OCI-LY1 (cell line): ENCODE measurements at regions not wholly inside any gene's neighbourhood (a gene's known extent, or its start where the extent isn't known, plus 50 kb on each side); places are given as distances from the start of the nearest gene placed in this dataset.

Source experiments
- H2AFZ ChIP-seq: fragments of 200-600 bp; sonication (generic), shearing (Covaris generic); 2 replicates; pipeline ENCODE4 v1.6.0; 2014; ENCODE audit warnings: antibody characterized with exemption, mild to moderate bottlenecking, low read length
- H3F3A ChIP-seq: fragments of 200-600 bp; sonication (generic), shearing (Covaris generic); 2 replicates; pipeline ENCODE4 v1.6.0; 2014; ENCODE audit warnings: mild to moderate bottlenecking, antibody characterized with exemption, low read length, moderate library complexity; ENCODE audit not compliant: insufficient read depth
- H3K27ac ChIP-seq: fragments of 200-600 bp; sonication (generic); 2 replicates; pipeline ENCODE4 v1.5.1; 2014; ENCODE audit warnings: low read length, mixed run types, mild to moderate bottlenecking, low read depth; ENCODE audit not compliant: poor library complexity, severe bottlenecking
- H3K27me3 ChIP-seq: fragments of 200-600 bp; sonication (generic); 2 replicates; pipeline ENCODE4 v1.6.0; 2014; ENCODE audit warnings: antibody characterized with exemption, mild to moderate bottlenecking, low read length, moderate library complexity; ENCODE audit not compliant: insufficient read depth
- H3K36me3 ChIP-seq: fragments of 200-600 bp; sonication (generic); 2 replicates; pipeline ENCODE4 v1.6.1; 2014; ENCODE audit warnings: mild to moderate bottlenecking, antibody characterized with exemption, low read length, moderate library complexity, mixed read lengths; ENCODE audit not compliant: insufficient read depth
- H3K4me1 ChIP-seq: fragments of 200-600 bp; sonication (generic); 2 replicates; pipeline ENCODE4 v1.5.1; 2014; ENCODE audit warnings: mild to moderate bottlenecking, low read length, moderate library complexity; ENCODE audit not compliant: insufficient read depth, severe bottlenecking
- H3K4me2 ChIP-seq: fragments of 200-600 bp; sonication (generic), shearing (Covaris generic); 2 replicates; pipeline ENCODE4 v1.6.1; 2014; ENCODE audit warnings: low read length
- H3K4me3 ChIP-seq: fragments of 200-600 bp; sonication (generic); 2 replicates; pipeline ENCODE4 v1.5.1; 2014; ENCODE audit warnings: low read length, low read depth, mild to moderate bottlenecking, mixed read lengths; ENCODE audit not compliant: poor library complexity, severe bottlenecking
- H3K79me2 ChIP-seq: fragments of 200-600 bp; shearing (Covaris generic); 2 replicates; pipeline ENCODE4 v1.6.1; 2016; ENCODE audit warnings: mixed run types, low read length, mixed read lengths; ENCODE audit not compliant: insufficient read depth
- H3K9ac ChIP-seq: fragments of 200-600 bp; sonication (generic), shearing (Covaris generic); 2 replicates; pipeline ENCODE4 v1.6.1; 2014; ENCODE audit warnings: mild to moderate bottlenecking, low read length, mixed read lengths
- H3K9me2 ChIP-seq: fragments of 200-600 bp; sonication (generic), shearing (Covaris generic); 2 replicates; pipeline ENCODE4 v1.6.1; 2014; ENCODE audit warnings: low read depth, mild to moderate bottlenecking, low read length, mixed read lengths
- H3K9me3 ChIP-seq: fragments of 200-600 bp; shearing (Covaris generic); 2 replicates; pipeline ENCODE4 v1.6.1; 2014; ENCODE audit warnings: low read length, mixed read lengths
- H4K20me1 ChIP-seq: fragments of 200-600 bp; sonication (generic), shearing (Covaris generic); 2 replicates; pipeline ENCODE4 v1.6.0; 2016; ENCODE audit warnings: mild to moderate bottlenecking, low read length; ENCODE audit not compliant: insufficient read depth
- EZH2 ChIP-seq: fragments of 200-600 bp; sonication (generic), shearing (Covaris generic); IDR thresholded peaks from 2 replicates; pipeline ENCODE4 v1.8.0; 2017; ENCODE audit warnings: borderline replicate concordance, mixed run types, mild to moderate bottlenecking, antibody characterized with exemption, low read length, moderate library complexity, mixed read lengths
- TF ChIP-seq, protein P1 (sequence below): fragments of 200-600 bp; sonication (generic), shearing (Covaris generic); IDR thresholded peaks from 2 replicates; pipeline ENCODE4 v1.5.1; 2017; ENCODE audit warnings: mild to moderate bottlenecking, antibody characterized with exemption, low read length, moderate library complexity, mixed read lengths

DNA sequence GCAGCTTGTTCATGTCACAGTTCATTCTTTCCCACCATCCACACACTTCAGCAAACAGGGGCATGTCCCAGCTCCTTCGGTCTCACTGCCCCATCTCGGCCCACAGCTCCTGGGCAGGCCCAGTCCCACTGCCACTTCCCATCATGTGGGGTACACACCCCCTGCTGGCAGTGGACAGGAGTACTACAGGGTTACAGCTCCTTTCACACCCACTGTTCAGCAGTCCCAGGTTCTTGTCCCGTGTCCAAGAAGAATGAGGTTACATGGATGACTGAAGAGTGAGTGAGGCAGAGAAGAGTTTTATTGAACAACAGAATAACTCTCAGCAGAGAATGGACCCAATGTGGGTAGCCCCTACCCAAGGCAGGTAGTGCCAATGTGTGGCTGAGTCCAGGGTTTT lies 77.8 kb upstream of the SMLR1 start:
- Histone ChIP-seq H3K27me3 (no peaks in the 10 kb centered on the region), H3K4me2 (no peak overlapping the region), H3K27ac (no peak overlapping the region), H2AFZ (no peak overlapping the region), H3K9ac (no peak overlapping the region), H3F3A (no peaks in the 10 kb centered on the region), H3K4me3 (no peak overlapping the region), H4K20me1 (no peaks in the 10 kb centered on the region), H3K36me3 (no peaks in the 10 kb centered on the region), H3K79me2 (no peaks in the 10 kb centered on the region), H3K9me3 (no peaks in the 10 kb centered on the region), H3K9me2 (no peaks in the 10 kb centered on the region), H3K4me1 (no peaks in the 10 kb centered on the region)
- TF ChIP-seq EZH2, result no peak
- TF ChIP-seq, protein P1, sequence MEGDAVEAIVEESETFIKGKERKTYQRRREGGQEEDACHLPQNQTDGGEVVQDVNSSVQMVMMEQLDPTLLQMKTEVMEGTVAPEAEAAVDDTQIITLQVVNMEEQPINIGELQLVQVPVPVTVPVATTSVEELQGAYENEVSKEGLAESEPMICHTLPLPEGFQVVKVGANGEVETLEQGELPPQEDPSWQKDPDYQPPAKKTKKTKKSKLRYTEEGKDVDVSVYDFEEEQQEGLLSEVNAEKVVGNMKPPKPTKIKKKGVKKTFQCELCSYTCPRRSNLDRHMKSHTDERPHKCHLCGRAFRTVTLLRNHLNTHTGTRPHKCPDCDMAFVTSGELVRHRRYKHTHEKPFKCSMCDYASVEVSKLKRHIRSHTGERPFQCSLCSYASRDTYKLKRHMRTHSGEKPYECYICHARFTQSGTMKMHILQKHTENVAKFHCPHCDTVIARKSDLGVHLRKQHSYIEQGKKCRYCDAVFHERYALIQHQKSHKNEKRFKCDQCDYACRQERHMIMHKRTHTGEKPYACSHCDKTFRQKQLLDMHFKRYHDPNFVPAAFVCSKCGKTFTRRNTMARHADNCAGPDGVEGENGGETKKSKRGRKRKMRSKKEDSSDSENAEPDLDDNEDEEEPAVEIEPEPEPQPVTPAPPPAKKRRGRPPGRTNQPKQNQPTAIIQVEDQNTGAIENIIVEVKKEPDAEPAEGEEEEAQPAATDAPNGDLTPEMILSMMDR, result no peak

DNA sequence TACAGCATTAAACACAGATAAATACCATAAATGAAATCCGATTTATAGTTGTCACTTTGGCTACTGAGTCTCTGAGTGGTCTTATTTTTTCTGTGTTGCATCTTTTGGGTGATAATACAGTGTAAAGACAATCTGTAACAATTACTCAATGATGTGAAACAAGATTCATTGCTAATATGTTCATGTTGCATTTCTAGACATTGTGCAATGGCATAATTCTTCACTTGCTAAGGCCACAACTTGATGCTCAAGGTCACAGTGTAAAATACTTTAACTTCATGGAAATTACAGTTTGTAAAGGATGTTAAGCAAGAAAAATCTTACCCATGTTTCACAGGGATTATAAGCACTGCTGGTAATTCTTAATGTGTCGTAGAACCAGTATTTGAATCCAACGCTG lies 74.9 kb upstream of the SMLR1 start:
- H3F3A ChIP-seq, result no peaks in the 10 kb centered on the region
- no peak overlapping the region for H3K4me3 ChIP-seq
- H2AFZ ChIP-seq, result no peak overlapping the region
- no peaks in the 10 kb centered on the region for H3K79me2 ChIP-seq
- no peaks in the 10 kb centered on the region for H4K20me1 ChIP-seq
- H3K4me1 ChIP-seq, result no peaks in the 10 kb centered on the region
- H3K27me3 ChIP-seq, result no peaks in the 10 kb centered on the region
- TF ChIP-seq, protein P1, result no peak
- no peak for TF ChIP-seq EZH2
- H3K9me2 ChIP-seq, result no peaks in the 10 kb centered on the region
- no peak overlapping the region for H3K4me2 ChIP-seq
- no peak overlapping the region for H3K9ac ChIP-seq
- no peaks in the 10 kb centered on the region for H3K9me3 ChIP-seq
- H3K27ac ChIP-seq, result no peak overlapping the region
- H3K36me3 ChIP-seq, result no peaks in the 10 kb centered on the region

DNA sequence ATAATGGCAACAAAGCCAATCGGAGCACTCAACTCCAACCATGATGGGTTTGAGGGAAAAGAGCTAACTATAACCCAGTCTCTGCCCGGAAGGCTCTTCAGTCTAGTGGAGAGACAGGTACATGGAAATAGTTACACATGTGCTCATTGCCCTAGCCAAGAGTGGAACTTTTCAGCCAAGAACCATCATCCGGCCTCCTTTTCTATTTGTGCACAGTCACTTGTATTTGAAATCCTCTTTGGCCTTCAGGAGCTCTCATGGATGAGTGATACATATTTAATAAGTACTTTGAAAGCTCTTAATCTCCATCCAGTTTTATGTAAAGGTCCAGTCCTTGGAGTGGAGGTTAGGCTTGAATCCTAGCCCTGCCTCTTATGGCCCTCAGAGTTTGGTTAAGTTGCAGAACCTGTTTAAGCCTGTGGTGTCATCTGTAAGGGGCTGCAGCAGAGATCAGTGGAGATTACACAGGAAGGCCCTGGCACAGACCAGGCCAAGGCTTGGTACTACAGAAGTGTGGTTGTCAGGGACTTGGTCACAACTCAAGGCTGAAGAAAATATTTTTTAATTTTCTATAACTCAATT lies 72.3 kb upstream of the SMLR1 start:
- Histone ChIP-seq H3K27ac (no peak overlapping the region), H3K4me1 (no peaks in the 10 kb centered on the region)
- no peak for TF ChIP-seq EZH2
- TF ChIP-seq, protein P1, result no peak

More for the DNA sequence above, 72.3 kb upstream of the SMLR1 start:
- Histone ChIP-seq H3K27me3 (no peaks in the 10 kb centered on the region), H2AFZ (no peak overlapping the region), H3K79me2 (no peaks in the 10 kb centered on the region), H3K4me3 (no peak overlapping the region), H3K9ac (no peak overlapping the region), H3F3A (no peaks in the 10 kb centered on the region), H3K9me2 (no peaks in the 10 kb centered on the region), H3K36me3 (no peaks in the 10 kb centered on the region), H3K9me3 (no peaks in the 10 kb centered on the region), H3K4me2 (no peak overlapping the region), H4K20me1 (no peaks in the 10 kb centered on the region)
